ENCODE measurements at regions not wholly inside any gene's neighbourhood (a gene's known extent, or its start where the extent isn't known, plus 50 kb on each side); places are given as distances from the start of the nearest gene placed in this dataset.

GRCh38 chrX:147626605-147627004 is 285.1 kb upstream of the FMR1 start:
- Histone ChIP-seq H3K4me1 (ENCODE audit: insufficient read depth, low read length) (no peaks in the 10 kb centered on the region), H3K27me3 (ENCODE audit: insufficient read depth, low read length) (no peaks in the 10 kb centered on the region), H3K9me3 (ENCODE audit: control insufficient read depth in 1 of 2, low read length in 2 of 2) (no peaks in the 10 kb centered on the region), H3K27ac (ENCODE audit: low read depth, low read length) (no peak overlapping the region), H3K4me3 (ENCODE audit: low read length in 2 of 2) (no peak overlapping the region), H3K36me3 (ENCODE audit: insufficient read depth, low read length) (no peaks in the 10 kb centered on the region)
- DNase-seq = no peak
- CTCF ChIA-PET (ENCODE audit: partially characterized antibody) = no interaction called here
- Mint-ChIP-seq H3K27ac (no peak overlapping the region), H3K4me3 (no peak overlapping the region), H3K9me3 (no peaks in the 10 kb centered on the region), H3K27me3 (no peaks in the 10 kb centered on the region), H3K36me3 (no peaks in the 10 kb centered on the region), H3K4me1 (no peaks in the 10 kb centered on the region)
- POLR2A ChIA-PET (ENCODE audit: partially characterized antibody) = no interaction called here
- intact Hi-C loops (cut with micrococcal nuclease) = no loop called here

- no peak for DNase-seq
- Histone ChIP-seq H3K36me3 (ENCODE audit: insufficient read depth, low read length) (no peaks in the 10 kb centered on the region), H3K9me3 (ENCODE audit: control insufficient read depth in 1 of 2, low read length in 2 of 2) (no peaks in the 10 kb centered on the region), H3K4me1 (ENCODE audit: insufficient read depth, low read length) (no peaks in the 10 kb centered on the region), H3K4me3 (ENCODE audit: low read length in 2 of 2) (no peak overlapping the region), H3K27ac (ENCODE audit: low read depth, low read length) (no peak overlapping the region), H3K27me3 (ENCODE audit: insufficient read depth, low read length) (no peaks in the 10 kb centered on the region)
- Mint-ChIP-seq H3K4me3 (no peak overlapping the region), H3K27ac (no peak overlapping the region), H3K4me1 (peaks cover 0 to 8% (median 0%) of the 10 kb centered on the region in 4 donors), H3K27me3 (no peaks in the 10 kb centered on the region), H3K36me3 (no peaks in the 10 kb centered on the region), H3K9me3 (peaks cover 0 to 3% (median 0%) of the 10 kb centered on the region in 8 donors)
- intact Hi-C loops (cut with micrococcal nuclease) = no loop called here
- POLR2A ChIA-PET (ENCODE audit: partially characterized antibody) = no interaction called here
- CTCF ChIA-PET (ENCODE audit: partially characterized antibody) = no interaction called here
Observed at GRCh38 chrX:147635186-147635585, 276.5 kb upstream of the FMR1 start.

- no peak overlapping the region for H3K4me3 ChIP-seq (ENCODE audit: low read length in 2 of 2)
- ChIA-PET POLR2A (ENCODE audit: partially characterized antibody) (no interaction called here), CTCF (ENCODE audit: partially characterized antibody) (no interaction called here)
- Mint-ChIP-seq H3K4me3 (no peak overlapping the region), H3K27ac (no peak overlapping the region), H3K9me3 (peaks cover 0 to 3% (median 0%) of the 10 kb centered on the region in 8 donors), H3K4me1 (peaks cover 0 to 8% (median 0%) of the 10 kb centered on the region in 4 donors), H3K27me3 (no peaks in the 10 kb centered on the region), H3K36me3 (no peaks in the 10 kb centered on the region)
- H3K27ac ChIP-seq (ENCODE audit: low read depth, low read length) = no peak overlapping the region
- no peaks in the 10 kb centered on the region for H3K27me3 ChIP-seq (ENCODE audit: insufficient read depth, low read length)
- no peaks in the 10 kb centered on the region for H3K4me1 ChIP-seq (ENCODE audit: insufficient read depth, low read length)
- no peaks in the 10 kb centered on the region for H3K36me3 ChIP-seq (ENCODE audit: insufficient read depth, low read length)
- H3K9me3 ChIP-seq (ENCODE audit: control insufficient read depth in 1 of 2, low read length in 2 of 2) = no peaks in the 10 kb centered on the region
- intact Hi-C loops (cut with micrococcal nuclease) = no loop called here
- no peak for DNase-seq
Observed at GRCh38 chrX:147637190-147637589, 274.5 kb upstream of the FMR1 start.

DNA sequence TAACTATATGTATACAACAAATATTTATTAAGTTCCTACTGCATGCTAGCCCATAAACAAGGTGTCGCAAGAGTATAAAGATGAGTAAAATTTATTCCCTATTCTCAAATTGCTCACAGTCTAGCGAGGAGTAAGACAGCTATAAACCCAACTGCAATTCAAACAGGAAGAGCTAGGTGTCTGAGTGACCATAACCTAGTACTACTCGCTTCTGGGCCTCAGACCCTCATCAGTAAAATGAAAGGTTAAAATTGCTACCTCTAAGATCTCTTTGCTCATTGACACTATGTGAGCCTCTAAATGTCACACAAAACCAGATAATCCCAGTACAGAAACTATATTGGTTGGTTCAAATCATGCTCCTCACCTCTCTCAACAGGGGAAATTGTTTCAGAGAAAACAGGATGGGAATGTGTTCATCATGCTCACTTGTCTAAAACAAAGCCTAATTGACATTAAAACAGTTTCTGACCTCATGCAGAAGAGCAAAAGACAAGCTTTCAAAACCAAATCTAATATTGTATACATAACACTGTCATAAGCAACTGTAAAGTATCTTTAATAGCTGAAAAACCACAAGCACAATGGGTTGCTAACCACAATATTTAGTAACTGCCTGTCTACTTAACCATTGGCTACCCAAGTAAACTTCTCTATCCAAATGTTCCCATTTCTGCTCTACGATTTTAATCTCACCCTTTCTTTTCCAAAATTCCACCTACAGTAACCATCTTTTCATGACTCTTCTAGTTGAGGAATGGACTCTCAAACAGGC is 264.6 kb upstream of the FMR1 start:
- CTCF ChIA-PET (ENCODE audit: partially characterized antibody) = no interaction called here
- no peak overlapping the region for H3K4me3 Mint-ChIP-seq
- DNase-seq = no peak
- no peaks in the 10 kb centered on the region for H3K27me3 ChIP-seq (ENCODE audit: insufficient read depth, low read length)
- H3K9me3 ChIP-seq (ENCODE audit: control insufficient read depth in 1 of 2, low read length in 2 of 2) = no peaks in the 10 kb centered on the region
- H3K9me3 Mint-ChIP-seq = peaks cover 0 to 4% (median 2%) of the 10 kb centered on the region in 8 donors
- peaks cover 0 to 8% (median 0%) of the 10 kb centered on the region in 4 donors for H3K4me1 Mint-ChIP-seq
- peaks cover 0 to 2% of the 10 kb centered on the region in 2 donors for H3K27me3 Mint-ChIP-seq
- no peaks in the 10 kb centered on the region for H3K36me3 Mint-ChIP-seq
- H3K27ac ChIP-seq (ENCODE audit: low read depth, low read length) = no peak overlapping the region
- no peaks in the 10 kb centered on the region for H3K4me1 ChIP-seq (ENCODE audit: insufficient read depth, low read length)
- intact Hi-C loops (cut with micrococcal nuclease) = no loop called here
- no peak overlapping the region for H3K4me3 ChIP-seq (ENCODE audit: low read length in 2 of 2)
- H3K36me3 ChIP-seq (ENCODE audit: insufficient read depth, low read length) = no peaks in the 10 kb centered on the region
- POLR2A ChIA-PET (ENCODE audit: partially characterized antibody) = no interaction called here
- H3K27ac Mint-ChIP-seq = no peak overlapping the region

DNA sequence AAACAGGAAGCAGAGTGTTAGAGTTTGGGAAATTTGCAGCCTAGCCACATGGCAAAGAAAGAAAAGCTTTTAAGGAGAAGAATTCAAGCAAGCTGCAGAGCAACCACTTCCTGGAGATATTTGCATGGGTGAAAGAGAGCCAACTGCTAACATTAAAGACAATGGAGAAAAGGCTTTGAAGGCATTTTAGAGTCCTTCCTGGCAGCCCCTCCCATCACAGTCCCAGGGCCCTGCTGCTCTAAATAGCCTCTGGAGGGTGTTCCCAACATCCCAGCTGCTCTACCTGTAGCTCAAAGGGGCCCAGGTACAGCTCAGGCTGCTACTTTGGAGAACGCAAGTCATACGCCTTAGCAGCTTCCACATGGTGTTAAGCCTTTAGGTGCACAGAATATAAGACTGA is 235.9 kb upstream of the FMR1 start:
- no peaks in the 10 kb centered on the region for H3K27me3 ChIP-seq (ENCODE audit: insufficient read depth, low read length)
- no peaks in the 10 kb centered on the region for H3K9me3 Mint-ChIP-seq
- no peak overlapping the region for H3K27ac ChIP-seq (ENCODE audit: low read depth, low read length)
- no peak overlapping the region for H3K4me3 ChIP-seq (ENCODE audit: low read length in 2 of 2)
- ChIA-PET POLR2A (ENCODE audit: partially characterized antibody) (no interaction called here), CTCF (ENCODE audit: partially characterized antibody) (no interaction called here)
- no peaks in the 10 kb centered on the region for H3K9me3 ChIP-seq (ENCODE audit: control insufficient read depth in 1 of 2, low read length in 2 of 2)
- no peaks in the 10 kb centered on the region for H3K27me3 Mint-ChIP-seq
- no peak overlapping the region for H3K4me3 Mint-ChIP-seq
- DNase-seq = no peak
- H3K4me1 ChIP-seq (ENCODE audit: insufficient read depth, low read length) = no peaks in the 10 kb centered on the region
- H3K36me3 ChIP-seq (ENCODE audit: insufficient read depth, low read length) = no peaks in the 10 kb centered on the region
- H3K27ac Mint-ChIP-seq = no peak overlapping the region
- intact Hi-C loops (cut with micrococcal nuclease) = no loop called here
- H3K36me3 Mint-ChIP-seq = no peaks in the 10 kb centered on the region
- peaks cover 0 to 5% (median 0%) of the 10 kb centered on the region in 4 donors for H3K4me1 Mint-ChIP-seq

DNA sequence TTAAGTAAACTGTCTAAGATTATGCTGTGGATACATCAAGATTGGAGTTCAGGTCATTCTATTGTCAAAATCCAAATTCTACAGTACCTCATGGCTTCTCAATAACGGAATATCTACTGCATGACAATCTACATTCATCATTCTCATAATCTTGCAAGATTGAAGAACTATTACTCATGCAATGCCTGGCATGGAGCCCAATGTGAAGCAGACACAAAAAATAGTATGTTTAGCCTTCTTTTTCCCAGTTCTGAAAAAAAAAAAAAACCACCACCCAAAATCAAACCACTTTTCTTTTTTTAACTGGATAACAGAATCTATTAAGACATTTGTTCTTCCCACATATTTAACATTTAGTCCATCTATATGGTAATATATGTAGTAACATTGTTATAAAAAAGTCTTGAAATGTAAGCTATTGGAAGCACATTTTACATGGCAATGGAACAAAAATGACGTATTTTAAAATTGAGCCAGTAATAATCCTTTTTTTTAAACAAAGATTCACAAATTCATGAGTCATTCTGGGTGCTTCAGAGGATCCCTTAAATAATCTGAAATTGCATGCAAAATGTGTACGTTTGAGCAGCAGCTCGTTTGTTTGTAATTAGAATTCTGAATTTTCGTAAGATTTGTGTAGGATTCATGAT is 232.2 kb upstream of the FMR1 start:
- H3K36me3 ChIP-seq (ENCODE audit: insufficient read depth, low read length) = no peaks in the 10 kb centered on the region
- intact Hi-C loops (cut with micrococcal nuclease) = no loop called here
- ChIA-PET POLR2A (ENCODE audit: partially characterized antibody) (no interaction called here), CTCF (ENCODE audit: partially characterized antibody) (no interaction called here)
- peaks cover 0 to 3% (median 0%) of the 10 kb centered on the region in 4 donors for H3K4me1 Mint-ChIP-seq
- no peak overlapping the region for H3K27ac Mint-ChIP-seq
- no peak overlapping the region for H3K4me3 ChIP-seq (ENCODE audit: low read length in 2 of 2)
- no peaks in the 10 kb centered on the region for H3K27me3 ChIP-seq (ENCODE audit: insufficient read depth, low read length)
- no peak for DNase-seq
- no peaks in the 10 kb centered on the region for H3K36me3 Mint-ChIP-seq
- no peaks in the 10 kb centered on the region for H3K9me3 ChIP-seq (ENCODE audit: control insufficient read depth in 1 of 2, low read length in 2 of 2)
- no peaks in the 10 kb centered on the region for H3K27me3 Mint-ChIP-seq
- H3K9me3 Mint-ChIP-seq = peaks cover 0 to 6% (median 0%) of the 10 kb centered on the region in 8 donors
- H3K4me3 Mint-ChIP-seq = no peak overlapping the region
- no peak overlapping the region for H3K27ac ChIP-seq (ENCODE audit: low read depth, low read length)
- H3K4me1 ChIP-seq (ENCODE audit: insufficient read depth, low read length) = no peaks in the 10 kb centered on the region

DNA sequence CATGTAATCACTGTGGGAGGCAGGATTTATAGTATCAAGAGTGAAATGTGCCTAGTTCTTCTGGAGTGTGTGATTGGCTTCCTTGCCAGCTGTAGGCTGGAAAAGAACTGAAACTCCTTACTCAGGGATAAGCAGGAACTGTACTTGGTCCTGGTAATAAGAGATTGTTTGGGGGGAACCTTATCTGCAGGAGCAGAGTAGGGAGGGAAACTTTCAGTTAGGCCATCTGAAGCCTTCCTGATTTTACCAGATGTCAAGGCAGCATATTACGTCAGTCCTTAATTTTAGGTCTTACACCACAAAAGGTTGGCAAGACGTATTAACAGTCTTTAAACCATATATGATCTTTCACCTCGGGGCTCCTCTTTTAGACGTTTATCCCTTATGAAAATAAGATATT is 231.5 kb upstream of the FMR1 start:
- DNase-seq = no peak
- intact Hi-C loops (cut with micrococcal nuclease) = no loop called here

More for the DNA sequence above, 231.5 kb upstream of the FMR1 start:
- no peaks in the 10 kb centered on the region for H3K36me3 Mint-ChIP-seq
- Histone ChIP-seq H3K4me1 (ENCODE audit: insufficient read depth, low read length) (no peaks in the 10 kb centered on the region), H3K27me3 (ENCODE audit: insufficient read depth, low read length) (no peaks in the 10 kb centered on the region), H3K27ac (ENCODE audit: low read depth, low read length) (no peak overlapping the region), H3K9me3 (ENCODE audit: control insufficient read depth in 1 of 2, low read length in 2 of 2) (no peaks in the 10 kb centered on the region), H3K36me3 (ENCODE audit: insufficient read depth, low read length) (no peaks in the 10 kb centered on the region), H3K4me3 (ENCODE audit: low read length in 2 of 2) (no peak overlapping the region)
- ChIA-PET POLR2A (ENCODE audit: partially characterized antibody) (no interaction called here), CTCF (ENCODE audit: partially characterized antibody) (no interaction called here)
- no peak overlapping the region for H3K4me3 Mint-ChIP-seq
- peaks cover 0 to 2% (median 0%) of the 10 kb centered on the region in 4 donors for H3K4me1 Mint-ChIP-seq
- H3K27me3 Mint-ChIP-seq = no peaks in the 10 kb centered on the region
- H3K9me3 Mint-ChIP-seq = peaks cover 0 to 6% (median 0%) of the 10 kb centered on the region in 8 donors
- H3K27ac Mint-ChIP-seq = no peak overlapping the region
